Peyer's patch (tissue), 4 donors: ENCODE measurements at regions not wholly inside any gene's neighbourhood (a gene's known extent, or its start where the extent isn't known, plus 50 kb on each side); places are given as distances from the start of the nearest gene placed in this dataset.

Experiments used
- DNase-seq, 3 donors: peaks; one replicate each; pipeline ENCODE4 v3.0.0-alpha.2; 2017 to 2019
- H3K27ac ChIP-seq, 4 donors: fragments of 200-600 bp; sonication (generic); one replicate each; pipeline ENCODE4 v1.5.1; 2016 to 2019
- H3K27me3 ChIP-seq, 2 donors: fragments of 200-600 bp; sonication (generic); one replicate each; pipeline ENCODE4 v1.5.1; 2019
- H3K36me3 ChIP-seq, 3 donors: fragments of 200-600 bp; sonication (generic); one replicate each; pipeline ENCODE4 v1.5.1; 2016 to 2019
- H3K4me1 ChIP-seq, 4 donors: fragments of 200-600 bp; sonication (generic); one replicate each; pipeline ENCODE4 v1.5.1; 2016 to 2019
- H3K4me3 ChIP-seq, 4 donors: fragments of 200-600 bp; sonication (generic); 1 replicate in 3 of 4; 2 replicates in 1 of 4; pipeline ENCODE4 v1.5.1; 2016 to 2019; ENCODE audit warnings: mild to moderate bottlenecking in 1 of 4
- H3K9me3 ChIP-seq, 4 donors: fragments of 200-600 bp; sonication (generic); one replicate each; pipeline ENCODE4 v1.5.1; 2016 to 2019; ENCODE audit warnings: mild to moderate bottlenecking in 1 of 4
- POLR2A ChIP-seq, 2 donors: fragments of 450-650 bp; IDR thresholded peaks; one replicate each; pipeline ENCODE4 v1.5.1; 2017; ENCODE audit warnings: antibody characterized with exemption in 2 of 2, mild to moderate bottlenecking in 2 of 2, moderate library complexity in 2 of 2
- TF ChIP-seq, protein P1 (sequence below), 6 experiments: fragments of 450-650 bp in 4 of 6; fragments of 200-600 bp in 2 of 6; sonication (generic) in 1 of 6; IDR thresholded peaks; one replicate each; pipeline ENCODE4 v1.5.1; 2017 to 2019; ENCODE audit warnings: antibody characterized with exemption in 6 of 6, mild to moderate bottlenecking in 3 of 6, moderate library complexity in 1 of 6

DNA sequence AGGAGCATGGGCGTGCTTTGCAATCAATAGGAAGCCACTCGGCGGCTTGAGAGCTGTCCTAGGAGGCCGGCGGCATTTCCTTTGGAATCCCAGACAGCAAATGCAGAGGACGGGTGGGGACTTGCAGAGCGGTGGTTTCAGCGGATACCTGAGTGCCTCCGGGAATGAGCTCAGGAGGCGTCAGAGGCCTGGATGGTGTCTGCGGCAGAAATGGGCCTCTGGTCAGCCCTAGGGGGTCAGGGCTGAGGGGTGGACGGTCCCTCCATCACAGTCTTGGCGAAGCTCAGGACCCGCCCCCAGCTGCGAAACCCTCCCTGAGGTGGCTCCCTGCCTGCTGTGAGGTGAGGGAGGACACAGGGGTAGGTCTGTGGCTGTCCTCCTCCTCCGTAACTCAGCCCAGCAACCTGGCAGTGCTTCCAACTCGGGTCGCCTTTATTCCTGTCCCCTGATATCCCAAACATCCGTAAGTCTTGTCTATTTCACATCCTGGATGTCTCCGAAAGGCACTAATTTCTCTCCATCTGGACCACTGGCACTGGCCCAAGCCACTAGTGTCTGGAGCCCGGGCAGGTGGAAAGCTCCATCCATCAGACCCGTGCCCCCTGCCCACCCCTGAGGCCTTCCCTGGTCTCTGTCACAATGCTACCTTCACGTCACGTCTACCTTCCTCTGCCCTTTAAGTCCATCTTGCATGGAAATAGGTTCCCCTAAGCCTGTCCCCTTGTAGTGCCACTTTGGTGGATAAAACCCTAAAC is 686.6 kb downstream of the BRD1 start:
- Histone ChIP-seq H3K4me3 (no peak overlapping the region), H3K27ac (no peak overlapping the region), H3K4me1 (no peaks in the 10 kb centered on the region), H3K27me3 (no peaks in the 10 kb centered on the region), H3K36me3 (no peaks in the 10 kb centered on the region), H3K9me3 (no peaks in the 10 kb centered on the region)
- DNase-seq: no peak
- TF ChIP-seq, protein P1, sequence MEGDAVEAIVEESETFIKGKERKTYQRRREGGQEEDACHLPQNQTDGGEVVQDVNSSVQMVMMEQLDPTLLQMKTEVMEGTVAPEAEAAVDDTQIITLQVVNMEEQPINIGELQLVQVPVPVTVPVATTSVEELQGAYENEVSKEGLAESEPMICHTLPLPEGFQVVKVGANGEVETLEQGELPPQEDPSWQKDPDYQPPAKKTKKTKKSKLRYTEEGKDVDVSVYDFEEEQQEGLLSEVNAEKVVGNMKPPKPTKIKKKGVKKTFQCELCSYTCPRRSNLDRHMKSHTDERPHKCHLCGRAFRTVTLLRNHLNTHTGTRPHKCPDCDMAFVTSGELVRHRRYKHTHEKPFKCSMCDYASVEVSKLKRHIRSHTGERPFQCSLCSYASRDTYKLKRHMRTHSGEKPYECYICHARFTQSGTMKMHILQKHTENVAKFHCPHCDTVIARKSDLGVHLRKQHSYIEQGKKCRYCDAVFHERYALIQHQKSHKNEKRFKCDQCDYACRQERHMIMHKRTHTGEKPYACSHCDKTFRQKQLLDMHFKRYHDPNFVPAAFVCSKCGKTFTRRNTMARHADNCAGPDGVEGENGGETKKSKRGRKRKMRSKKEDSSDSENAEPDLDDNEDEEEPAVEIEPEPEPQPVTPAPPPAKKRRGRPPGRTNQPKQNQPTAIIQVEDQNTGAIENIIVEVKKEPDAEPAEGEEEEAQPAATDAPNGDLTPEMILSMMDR (IDR thresholded peaks at IDR 0.05): no peak
- no peak for TF ChIP-seq POLR2A (IDR thresholded peaks at IDR 0.05)

DNA sequence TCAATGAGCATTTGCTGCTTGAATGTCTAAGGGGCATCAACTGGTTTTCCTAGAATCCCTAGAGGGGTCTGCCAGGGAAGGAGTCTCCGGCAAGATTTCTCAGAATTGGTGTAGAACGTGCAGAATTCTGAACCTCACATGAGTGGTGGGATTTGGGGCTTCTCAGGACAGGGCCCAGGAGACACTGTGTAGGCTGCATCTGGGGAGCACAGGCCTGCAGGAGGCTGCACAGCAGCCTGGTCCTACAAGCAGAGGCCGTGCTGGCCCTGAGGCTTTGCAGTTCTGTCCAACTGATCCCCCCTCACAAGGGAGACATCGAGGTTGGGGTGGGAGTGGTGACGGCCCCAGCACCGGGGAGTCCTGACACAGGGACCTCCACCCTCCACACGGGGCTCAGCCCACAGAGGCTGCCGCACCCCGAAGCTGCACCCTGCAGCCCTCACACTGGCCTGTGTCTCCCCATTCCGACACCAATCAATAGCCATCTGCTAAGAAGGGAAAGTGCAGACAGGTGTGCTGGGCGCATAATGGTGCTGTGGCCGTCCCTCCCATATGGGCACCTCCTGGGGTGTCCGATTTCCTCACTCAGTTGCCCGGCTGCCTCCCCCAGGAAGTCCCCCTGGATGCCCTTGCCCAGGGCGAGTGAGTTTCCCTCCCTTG is 688.1 kb downstream of the BRD1 start:
- peak in 1 of 3 donors; percentile 44 for DNase-seq
- H3K27me3 ChIP-seq: no peaks in the 10 kb centered on the region
- no peak for TF ChIP-seq POLR2A (IDR thresholded peaks at IDR 0.05)
- TF ChIP-seq, protein P1 (IDR thresholded peaks at IDR 0.05): no peak

DNA sequence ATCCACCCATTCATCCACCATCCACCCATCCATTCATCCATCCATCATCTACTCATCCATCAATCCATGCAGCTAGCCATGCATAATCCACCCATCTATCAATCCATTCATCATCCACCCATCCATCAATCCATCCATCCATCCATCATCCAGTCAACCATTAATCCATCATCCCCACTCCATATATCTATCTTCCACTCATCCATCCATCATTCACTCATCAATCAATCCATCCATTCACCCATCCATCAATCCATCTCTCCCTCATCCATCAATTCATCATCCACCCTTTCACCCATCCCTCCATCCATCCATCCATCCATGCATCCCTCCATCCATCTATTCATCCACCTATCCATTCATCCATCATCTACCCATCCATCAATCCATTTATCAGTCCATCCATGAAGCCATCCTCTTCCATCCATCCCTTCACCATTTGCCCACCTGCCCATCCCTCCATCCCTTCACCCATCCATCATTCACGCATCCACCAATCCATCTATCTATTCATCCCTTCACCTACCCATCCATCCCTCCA is 689.4 kb downstream of the BRD1 start:
- DNase-seq: no peak
- no peaks in the 10 kb centered on the region for H3K27me3 ChIP-seq
- TF ChIP-seq, protein P1 (IDR thresholded peaks at IDR 0.05): no peak
- no peak for TF ChIP-seq POLR2A (IDR thresholded peaks at IDR 0.05)
- no peaks in the 10 kb centered on the region for H3K4me1 ChIP-seq
- no peaks in the 10 kb centered on the region for H3K9me3 ChIP-seq
- no peaks in the 10 kb centered on the region for H3K36me3 ChIP-seq
- H3K4me3 ChIP-seq: no peak overlapping the region
- no peak overlapping the region for H3K27ac ChIP-seq

More for the DNA sequence above, 688.1 kb downstream of the BRD1 start:
- Histone ChIP-seq H3K4me3 (no peak overlapping the region), H3K4me1 (no peaks in the 10 kb centered on the region), H3K9me3 (no peaks in the 10 kb centered on the region), H3K27ac (no peak overlapping the region), H3K36me3 (no peaks in the 10 kb centered on the region)

DNA sequence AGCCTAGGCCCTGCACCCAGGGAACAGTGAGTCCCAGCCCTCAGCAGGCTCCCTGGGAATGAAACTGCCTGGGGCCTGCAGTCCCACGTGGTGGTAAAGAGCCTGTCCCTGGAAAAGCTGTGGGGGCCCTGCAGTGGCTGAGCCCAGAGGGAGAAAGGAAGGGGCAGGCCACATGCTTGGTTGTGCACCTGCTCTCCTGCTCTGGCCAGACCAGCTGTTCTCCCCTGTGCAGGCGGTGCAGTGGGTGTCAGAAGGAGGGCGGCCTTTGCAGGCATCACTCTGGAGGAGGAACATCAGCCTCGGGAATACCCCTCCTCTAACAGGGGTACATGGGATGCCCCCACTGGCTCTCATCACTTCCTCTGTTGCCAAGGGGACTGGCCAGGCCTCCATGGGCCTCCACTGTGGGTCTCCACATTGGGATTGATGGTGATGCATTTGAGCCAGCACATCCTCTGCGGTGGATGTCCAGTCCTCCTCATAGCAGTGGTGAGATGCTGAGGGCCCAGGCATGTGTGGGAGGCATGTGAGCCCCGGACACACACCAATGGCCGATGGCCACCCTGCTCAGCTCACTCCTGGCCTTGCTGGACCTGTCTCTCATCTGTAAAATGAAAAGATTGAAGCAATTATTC is 690.4 kb downstream of the BRD1 start:
- H3K4me1 ChIP-seq: no peaks in the 10 kb centered on the region
- no peak for TF ChIP-seq POLR2A (IDR thresholded peaks at IDR 0.05)
- H3K27ac ChIP-seq: no peak overlapping the region
- no peaks in the 10 kb centered on the region for H3K36me3 ChIP-seq
- H3K27me3 ChIP-seq: no peaks in the 10 kb centered on the region
- H3K4me3 ChIP-seq: no peak overlapping the region
- no peak for DNase-seq
- H3K9me3 ChIP-seq: no peaks in the 10 kb centered on the region

DNA sequence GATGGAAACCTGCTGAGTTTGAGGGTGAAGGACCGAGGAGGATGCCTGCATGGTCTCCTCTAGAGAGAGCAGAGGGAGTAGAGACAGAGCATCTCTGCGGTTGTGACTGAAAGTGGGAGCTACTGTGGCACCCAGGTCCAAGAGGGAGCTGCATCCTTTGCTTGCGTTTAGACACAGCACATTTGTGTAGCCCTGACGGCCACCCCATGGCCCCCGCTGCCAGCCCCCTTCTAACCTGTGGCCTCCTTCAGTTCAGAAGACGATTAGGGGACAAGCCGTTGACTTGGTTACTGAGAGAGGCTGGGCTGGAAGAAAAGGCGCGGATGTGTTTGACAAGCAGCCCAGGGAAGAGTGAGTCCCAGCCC is 690.9 kb downstream of the BRD1 start:
- TF ChIP-seq POLR2A (IDR thresholded peaks at IDR 0.05): no peak
- TF ChIP-seq, protein P1 (IDR thresholded peaks at IDR 0.05): no peak
- Histone ChIP-seq H3K4me1 (no peaks in the 10 kb centered on the region), H3K9me3 (no peaks in the 10 kb centered on the region), H3K27ac (no peak overlapping the region), H3K27me3 (no peaks in the 10 kb centered on the region), H3K4me3 (no peak overlapping the region), H3K36me3 (no peaks in the 10 kb centered on the region)
- no peak for DNase-seq
